H1 (cell line): ENCODE measurements at regions not wholly inside any gene's neighbourhood (a gene's known extent, or its start where the extent isn't known, plus 50 kb on each side); places are given as distances from the start of the nearest gene placed in this dataset.

Experiments used
- CHD2 ChIP-seq: IDR thresholded peaks from 2 replicates; pipeline ENCODE4 v1.6.1; 2012; ENCODE audit warnings: low read length, improper control_type of control experiment
- HDAC6 ChIP-seq: IDR thresholded peaks from one replicate; pipeline ENCODE4 v1.7.1; 2012; ENCODE audit warnings: low read depth, mild to moderate bottlenecking, inconsistent platforms, low read length, moderate library complexity
- MAX ChIP-seq: IDR thresholded peaks from 2 replicates; pipeline ENCODE4 v1.6.1; 2012; ENCODE audit warnings: inconsistent platforms
- NANOG ChIP-seq: IDR thresholded peaks from 2 replicates; pipeline ENCODE4 v1.6.1; 2011; ENCODE audit warnings: low read length, low read depth, mild to moderate bottlenecking, inconsistent platforms; ENCODE audit not compliant: insufficient read depth, poor library complexity, severe bottlenecking
- POU5F1 ChIP-seq: IDR thresholded peaks from 2 replicates; pipeline ENCODE4 v1.6.1; 2011; ENCODE audit warnings: low read depth, mild to moderate bottlenecking, low read length, moderate library complexity
- RAD21 ChIP-seq, 2 experiments: IDR thresholded peaks in 1 of 2; conservative IDR thresholded peaks in 1 of 2; 2 replicates each; pipeline ENCODE4 v1.6.1; 2011; ENCODE audit warnings: low read depth in 2 of 2, low read length in 2 of 2, improper control_type of control experiment in 1 of 2, inconsistent platforms in 1 of 2, mild to moderate bottlenecking in 1 of 2, moderate library complexity in 1 of 2
- RNF2 ChIP-seq: fragments of 200-900, 300-1000 bp; sonication (generic); IDR thresholded peaks from 2 replicates; pipeline ENCODE4 v1.7.1; 2016; ENCODE audit warnings: borderline replicate concordance, low read depth, mild to moderate bottlenecking, antibody characterized with exemption, low read length; ENCODE audit not compliant: poor library complexity, severe bottlenecking; ENCODE audit errors: missing control alignments
- SP1 ChIP-seq: IDR thresholded peaks from 2 replicates; pipeline ENCODE4 v1.6.1; 2011; ENCODE audit warnings: low read depth, low read length
- SP2 ChIP-seq: IDR thresholded peaks from 2 replicates; pipeline ENCODE4 v1.6.1; 2012; ENCODE audit warnings: mild to moderate bottlenecking, low read length, inconsistent platforms
- SRF ChIP-seq: IDR thresholded peaks from 2 replicates; pipeline ENCODE4 v1.6.1; 2011; ENCODE audit warnings: mild to moderate bottlenecking, low read depth, low read length, moderate library complexity
- SUZ12 ChIP-seq: fragments of 200-600 bp; sonication (generic); IDR thresholded peaks from 2 replicates; pipeline ENCODE4 v1.6.1; 2012; ENCODE audit warnings: mild to moderate bottlenecking, inconsistent platforms, low read length, moderate library complexity, mixed read lengths
- TF ChIP-seq, protein P1 (sequence below): fragments of 300-600 bp; sonication (generic); IDR thresholded peaks from 2 replicates; pipeline ENCODE4 v1.7.1; 2012; ENCODE audit warnings: low read length, moderate library complexity, mild to moderate bottlenecking, inconsistent platforms; ENCODE audit not compliant: insufficient replicate concordance

GRCh38 chr6:30801950-30802349 is 57.6 kb upstream of the IER3 start (continued):
- TF ChIP-seq, protein P1, sequence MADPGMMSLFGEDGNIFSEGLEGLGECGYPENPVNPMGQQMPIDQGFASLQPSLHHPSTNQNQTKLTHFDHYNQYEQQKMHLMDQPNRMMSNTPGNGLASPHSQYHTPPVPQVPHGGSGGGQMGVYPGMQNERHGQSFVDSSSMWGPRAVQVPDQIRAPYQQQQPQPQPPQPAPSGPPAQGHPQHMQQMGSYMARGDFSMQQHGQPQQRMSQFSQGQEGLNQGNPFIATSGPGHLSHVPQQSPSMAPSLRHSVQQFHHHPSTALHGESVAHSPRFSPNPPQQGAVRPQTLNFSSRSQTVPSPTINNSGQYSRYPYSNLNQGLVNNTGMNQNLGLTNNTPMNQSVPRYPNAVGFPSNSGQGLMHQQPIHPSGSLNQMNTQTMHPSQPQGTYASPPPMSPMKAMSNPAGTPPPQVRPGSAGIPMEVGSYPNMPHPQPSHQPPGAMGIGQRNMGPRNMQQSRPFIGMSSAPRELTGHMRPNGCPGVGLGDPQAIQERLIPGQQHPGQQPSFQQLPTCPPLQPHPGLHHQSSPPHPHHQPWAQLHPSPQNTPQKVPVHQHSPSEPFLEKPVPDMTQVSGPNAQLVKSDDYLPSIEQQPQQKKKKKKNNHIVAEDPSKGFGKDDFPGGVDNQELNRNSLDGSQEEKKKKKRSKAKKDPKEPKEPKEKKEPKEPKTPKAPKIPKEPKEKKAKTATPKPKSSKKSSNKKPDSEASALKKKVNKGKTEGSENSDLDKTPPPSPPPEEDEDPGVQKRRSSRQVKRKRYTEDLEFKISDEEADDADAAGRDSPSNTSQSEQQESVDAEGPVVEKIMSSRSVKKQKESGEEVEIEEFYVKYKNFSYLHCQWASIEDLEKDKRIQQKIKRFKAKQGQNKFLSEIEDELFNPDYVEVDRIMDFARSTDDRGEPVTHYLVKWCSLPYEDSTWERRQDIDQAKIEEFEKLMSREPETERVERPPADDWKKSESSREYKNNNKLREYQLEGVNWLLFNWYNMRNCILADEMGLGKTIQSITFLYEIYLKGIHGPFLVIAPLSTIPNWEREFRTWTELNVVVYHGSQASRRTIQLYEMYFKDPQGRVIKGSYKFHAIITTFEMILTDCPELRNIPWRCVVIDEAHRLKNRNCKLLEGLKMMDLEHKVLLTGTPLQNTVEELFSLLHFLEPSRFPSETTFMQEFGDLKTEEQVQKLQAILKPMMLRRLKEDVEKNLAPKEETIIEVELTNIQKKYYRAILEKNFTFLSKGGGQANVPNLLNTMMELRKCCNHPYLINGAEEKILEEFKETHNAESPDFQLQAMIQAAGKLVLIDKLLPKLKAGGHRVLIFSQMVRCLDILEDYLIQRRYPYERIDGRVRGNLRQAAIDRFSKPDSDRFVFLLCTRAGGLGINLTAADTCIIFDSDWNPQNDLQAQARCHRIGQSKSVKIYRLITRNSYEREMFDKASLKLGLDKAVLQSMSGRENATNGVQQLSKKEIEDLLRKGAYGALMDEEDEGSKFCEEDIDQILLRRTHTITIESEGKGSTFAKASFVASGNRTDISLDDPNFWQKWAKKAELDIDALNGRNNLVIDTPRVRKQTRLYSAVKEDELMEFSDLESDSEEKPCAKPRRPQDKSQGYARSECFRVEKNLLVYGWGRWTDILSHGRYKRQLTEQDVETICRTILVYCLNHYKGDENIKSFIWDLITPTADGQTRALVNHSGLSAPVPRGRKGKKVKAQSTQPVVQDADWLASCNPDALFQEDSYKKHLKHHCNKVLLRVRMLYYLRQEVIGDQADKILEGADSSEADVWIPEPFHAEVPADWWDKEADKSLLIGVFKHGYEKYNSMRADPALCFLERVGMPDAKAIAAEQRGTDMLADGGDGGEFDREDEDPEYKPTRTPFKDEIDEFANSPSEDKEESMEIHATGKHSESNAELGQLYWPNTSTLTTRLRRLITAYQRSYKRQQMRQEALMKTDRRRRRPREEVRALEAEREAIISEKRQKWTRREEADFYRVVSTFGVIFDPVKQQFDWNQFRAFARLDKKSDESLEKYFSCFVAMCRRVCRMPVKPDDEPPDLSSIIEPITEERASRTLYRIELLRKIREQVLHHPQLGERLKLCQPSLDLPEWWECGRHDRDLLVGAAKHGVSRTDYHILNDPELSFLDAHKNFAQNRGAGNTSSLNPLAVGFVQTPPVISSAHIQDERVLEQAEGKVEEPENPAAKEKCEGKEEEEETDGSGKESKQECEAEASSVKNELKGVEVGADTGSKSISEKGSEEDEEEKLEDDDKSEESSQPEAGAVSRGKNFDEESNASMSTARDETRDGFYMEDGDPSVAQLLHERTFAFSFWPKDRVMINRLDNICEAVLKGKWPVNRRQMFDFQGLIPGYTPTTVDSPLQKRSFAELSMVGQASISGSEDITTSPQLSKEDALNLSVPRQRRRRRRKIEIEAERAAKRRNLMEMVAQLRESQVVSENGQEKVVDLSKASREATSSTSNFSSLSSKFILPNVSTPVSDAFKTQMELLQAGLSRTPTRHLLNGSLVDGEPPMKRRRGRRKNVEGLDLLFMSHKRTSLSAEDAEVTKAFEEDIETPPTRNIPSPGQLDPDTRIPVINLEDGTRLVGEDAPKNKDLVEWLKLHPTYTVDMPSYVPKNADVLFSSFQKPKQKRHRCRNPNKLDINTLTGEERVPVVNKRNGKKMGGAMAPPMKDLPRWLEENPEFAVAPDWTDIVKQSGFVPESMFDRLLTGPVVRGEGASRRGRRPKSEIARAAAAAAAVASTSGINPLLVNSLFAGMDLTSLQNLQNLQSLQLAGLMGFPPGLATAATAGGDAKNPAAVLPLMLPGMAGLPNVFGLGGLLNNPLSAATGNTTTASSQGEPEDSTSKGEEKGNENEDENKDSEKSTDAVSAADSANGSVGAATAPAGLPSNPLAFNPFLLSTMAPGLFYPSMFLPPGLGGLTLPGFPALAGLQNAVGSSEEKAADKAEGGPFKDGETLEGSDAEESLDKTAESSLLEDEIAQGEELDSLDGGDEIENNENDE: no peak
- TF ChIP-seq SP1 (no peak), NANOG (no peak), POU5F1 (no peak), RNF2 (no peak), HDAC6 (no peak), MAX (no peak), SRF (no peak), SUZ12 (no peak), RAD21 (IDR thresholded peaks at IDR 0.05 in 1 of 2, conservative IDR thresholded peaks at IDR 0.05 in 1 of 2; ENCODE audit: low read depth in 2 of 2, low read length in 2 of 2) (no peak), SP2 (no peak), CHD2 (no peak)
